HG03196 (cell line): ENCODE measurements at regions not wholly inside any gene's neighbourhood (a gene's known extent, or its start where the extent isn't known, plus 50 kb on each side); places are given as distances from the start of the nearest gene placed in this dataset.
"Not testable (repeated sequence)": the region's sequence is repeated elsewhere in the genome, so short reads cannot be mapped to it uniquely, and the experiment has no call there.

Experiments used
- ATAC-seq: cut with Tn5 transposase; IDR thresholded peaks from one replicate; pipeline ENCODE4 v1.9.1; 2021; ENCODE audit not compliant: unreplicated experiment

DNA sequence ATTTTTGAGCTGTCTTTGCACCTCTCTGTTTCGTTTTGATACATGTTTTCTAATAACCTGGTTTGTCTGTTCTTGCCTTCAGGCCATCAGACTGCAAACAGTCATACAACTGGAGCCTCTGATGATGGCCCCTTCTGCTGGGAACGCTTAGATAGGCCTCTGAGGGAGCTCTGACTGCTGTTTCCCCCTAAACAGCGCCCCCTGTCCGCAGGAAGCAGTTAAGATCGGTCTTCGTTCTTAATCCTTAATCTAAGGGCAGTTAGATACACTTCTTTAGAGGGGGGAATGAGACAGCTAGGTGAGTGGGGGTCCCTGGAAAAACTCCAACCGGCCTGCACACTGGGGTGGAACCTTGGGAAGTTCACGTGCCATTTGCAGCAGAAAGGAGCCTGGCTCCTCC, 1338.8 kb upstream of the SEL1L start:
- ATAC-seq, result no peak

DNA sequence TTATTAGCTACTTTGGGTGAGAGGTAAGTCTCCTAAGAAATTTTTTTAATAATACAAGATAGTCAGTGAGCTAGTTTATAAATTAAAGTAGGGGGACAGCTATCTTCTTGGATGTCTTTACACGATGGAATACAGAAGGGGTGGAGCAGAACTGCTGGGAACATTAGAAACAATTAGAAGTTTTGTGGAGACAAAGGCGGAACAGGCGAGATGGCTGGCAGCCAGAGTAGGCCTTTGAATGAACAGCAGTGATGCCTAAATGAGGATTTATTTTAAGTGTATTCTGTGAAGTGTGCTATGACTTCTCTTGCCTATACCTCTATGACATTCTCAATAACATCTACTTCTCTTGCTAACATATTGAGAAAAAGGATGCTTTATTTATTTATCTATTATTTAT, 1345.3 kb upstream of the SEL1L start:
- ATAC-seq, result no peak

DNA sequence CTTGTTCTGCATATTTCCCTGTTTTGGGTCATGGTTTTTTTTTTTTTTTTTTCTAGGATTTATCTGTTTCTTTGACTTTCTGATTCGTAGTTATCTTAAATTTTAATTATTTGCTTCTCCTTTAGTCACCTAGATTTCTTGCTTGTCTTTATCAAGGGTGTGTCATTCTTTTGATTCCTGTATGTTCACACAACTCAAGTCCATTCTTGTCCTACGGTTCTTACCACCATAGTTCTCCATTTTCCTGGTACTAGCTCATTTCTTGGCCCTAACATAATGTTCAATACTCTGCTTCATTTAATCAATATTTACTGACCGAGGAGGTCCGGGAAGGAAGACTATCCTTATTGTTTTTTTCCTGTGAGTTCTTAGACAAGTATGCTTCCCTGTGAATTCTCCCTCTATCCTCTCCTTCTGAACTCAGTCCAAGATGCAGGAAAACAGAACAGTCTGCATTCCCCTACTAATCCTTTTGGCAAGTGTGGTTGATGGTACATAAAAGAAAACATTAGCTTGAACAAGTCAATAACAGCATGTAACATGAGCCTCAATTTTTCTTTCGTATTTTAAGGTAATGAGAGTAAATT, 1346.4 kb upstream of the SEL1L start:
- no peak for ATAC-seq

- no peak for ATAC-seq
Observed at GRCh38 chr14:82886670-82887069, 1353.0 kb upstream of the SEL1L start.

GRCh38 chr14:82889701-82890100, 1356.0 kb upstream of the SEL1L start:
- ATAC-seq, result no peak

- ATAC-seq, result no peak
Observed at GRCh38 chr14:82896476-82896875, 1362.8 kb upstream of the SEL1L start.

DNA sequence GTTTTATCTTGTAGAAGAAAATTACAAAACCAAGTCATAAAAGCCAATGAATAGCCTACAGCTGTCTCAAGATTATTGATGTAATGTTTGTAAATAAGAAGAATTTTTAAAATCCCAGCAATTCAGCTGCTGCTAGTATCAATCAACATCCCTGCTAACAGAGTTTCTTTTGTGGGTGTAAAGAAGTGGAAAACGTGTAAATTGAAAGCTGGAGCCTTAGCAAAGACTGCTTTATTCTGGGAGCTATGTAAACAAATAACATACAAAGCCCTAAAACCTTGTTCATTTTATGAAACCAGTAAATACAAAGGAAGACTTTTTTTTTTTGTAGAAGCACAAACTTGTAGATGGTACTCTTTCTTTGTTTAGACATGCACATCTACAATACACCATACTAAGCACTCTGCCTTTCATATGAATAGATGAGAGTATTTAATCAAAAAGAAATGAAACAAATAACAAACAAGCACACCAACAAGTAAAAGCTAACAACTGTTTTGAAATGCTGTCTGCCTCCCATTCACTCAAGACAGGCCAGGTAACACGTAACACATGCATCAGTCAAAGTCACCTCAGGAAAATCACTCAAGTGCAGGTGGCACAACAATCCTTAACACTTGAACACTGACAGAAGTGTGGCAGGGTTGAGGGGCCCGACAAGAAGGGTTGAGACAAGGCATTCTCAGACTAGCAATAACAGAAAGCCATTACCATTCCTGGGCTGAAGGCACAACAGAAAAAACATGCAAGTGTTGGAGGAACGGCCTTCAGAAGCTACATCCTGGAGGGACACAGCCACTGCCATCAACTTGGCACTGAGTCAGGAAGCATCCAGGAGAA, 1364.0 kb upstream of the SEL1L start:
- ATAC-seq, result no peak

DNA sequence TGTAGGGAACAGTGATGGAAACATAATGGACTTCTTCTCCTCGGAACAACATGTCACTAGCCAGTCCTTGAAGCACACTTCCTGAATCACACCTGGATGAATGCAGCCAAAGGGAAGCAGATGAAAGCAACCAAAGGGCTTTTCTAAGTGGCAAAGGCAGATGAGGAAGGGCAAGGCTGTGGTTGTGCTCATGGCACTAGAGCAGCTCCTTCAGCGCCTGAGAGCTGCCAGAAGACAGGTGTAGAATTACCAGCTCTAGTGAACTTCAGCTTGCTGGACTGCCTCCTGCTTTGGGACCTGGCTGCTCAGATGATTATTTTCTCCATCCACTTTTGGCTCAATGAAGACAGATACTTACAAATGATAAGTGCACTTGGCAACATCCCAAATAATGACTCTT, 1372.1 kb upstream of the SEL1L start:
- ATAC-seq, result no peak

- no peak for ATAC-seq
Observed at GRCh38 chr14:82911930-82912329, 1378.3 kb upstream of the SEL1L start.

DNA sequence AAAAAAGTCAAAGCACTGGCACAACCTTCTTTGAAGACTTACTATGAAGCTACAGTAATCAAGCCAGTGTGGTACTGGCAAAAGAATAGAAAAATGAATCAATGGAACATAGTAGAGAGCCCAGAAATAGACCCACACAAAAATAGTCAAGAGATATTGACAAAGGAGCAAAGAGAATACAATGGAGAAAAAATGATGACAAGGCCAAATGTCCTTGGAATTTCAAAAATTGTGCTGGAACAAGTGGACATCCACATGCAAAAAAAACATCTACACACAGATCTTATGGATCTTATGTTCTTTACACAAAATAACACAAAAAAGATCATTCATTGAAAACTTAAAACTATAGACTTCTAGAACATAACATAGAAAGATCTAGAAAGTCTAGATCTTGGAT, 1379.7 kb upstream of the SEL1L start:
- no peak for ATAC-seq

- no peak for ATAC-seq
Observed at GRCh38 chr14:82915381-82915780, 1381.7 kb upstream of the SEL1L start.

GRCh38 chr14:82935691-82936090, 1402.0 kb upstream of the SEL1L start:
- no peak for ATAC-seq

GRCh38 chr14:82951171-82951570, 1417.5 kb upstream of the SEL1L start:
- ATAC-seq, result no peak

GRCh38 chr14:82963756-82964155, 1430.1 kb upstream of the SEL1L start:
- ATAC-seq, result no peak

GRCh38 chr14:82987502-82988124, 1454.0 kb upstream of the SEL1L start:
- ATAC-seq, result no peak

GRCh38 chr14:82994547-82994946, 1460.9 kb upstream of the SEL1L start:
- not testable (repeated sequence) for ATAC-seq

DNA sequence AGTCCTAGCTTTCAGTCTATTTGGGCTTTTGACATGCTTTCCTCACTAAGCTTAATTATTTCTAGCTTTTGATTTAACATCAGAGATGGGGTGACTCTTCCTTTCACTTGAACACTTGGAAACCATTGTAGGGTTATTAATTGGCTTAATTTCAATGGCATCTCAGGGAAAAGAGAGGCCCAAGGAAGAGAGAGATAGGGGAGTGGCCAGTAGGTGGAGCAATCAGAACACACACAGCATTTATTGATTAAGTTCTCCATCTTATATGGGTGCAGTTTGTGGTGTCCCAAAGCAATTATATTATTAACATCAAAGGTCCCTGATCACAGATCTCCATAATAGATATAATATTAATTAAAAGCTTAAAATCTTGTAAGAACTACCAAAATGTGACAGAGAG, 1466.1 kb upstream of the SEL1L start:
- ATAC-seq, result no peak

GRCh38 chr14:83004456-83005006, 1470.9 kb upstream of the SEL1L start:
- ATAC-seq, result no peak

- ATAC-seq, result no peak
Observed at GRCh38 chr14:83006121-83006670, 1472.5 kb upstream of the SEL1L start.

- not testable (repeated sequence) for ATAC-seq
Observed at GRCh38 chr14:83007052-83007451, 1473.4 kb upstream of the SEL1L start.

- ATAC-seq, result no peak
Observed at GRCh38 chr14:83007641-83008225, 1474.1 kb upstream of the SEL1L start.
